H1 (cell line): ENCODE measurements at regions not wholly inside any gene's neighbourhood (a gene's known extent, or its start where the extent isn't known, plus 50 kb on each side); places are given as distances from the start of the nearest gene placed in this dataset.

Experiments used
- CTCF ChIA-PET: fragments of 300-600 bp; sonication (Branson Sonifier 250); formaldehyde crosslinking; loops from one replicate; lab custom pipeline; 2021; ENCODE audit not compliant: partially characterized antibody; lab: Charles Lee
- POLR2A ChIA-PET: fragments of 300-600 bp; sonication (Branson Sonifier 250); formaldehyde crosslinking; loops from one replicate; lab custom pipeline; 2021; ENCODE audit warnings: inconsistent platforms; ENCODE audit not compliant: partially characterized antibody; lab: Charles Lee
- DNase-seq, 2 experiments: peaks; one replicate each; pipeline versions ENCODE4 v3.0.0 to v3.0.0-alpha.2; 2010 to 2022; ENCODE audit warnings: low spot score in 2 of 2, low read depth in 1 of 2, mixed read lengths in 1 of 2
- FAIRE-seq: peaks from 2 replicates; lab custom pipeline; 2011; peaks lifted over from hg19 to GRCh38; lab: Jason Lieb, UNC
- H2AFZ ChIP-seq: 2 replicates; pipeline ENCODE4 v1.8.1; 2012; ENCODE audit warnings: low read length, inconsistent platforms
- H2AK5ac ChIP-seq: 2 replicates; pipeline ENCODE4 v1.6.1; 2013; ENCODE audit warnings: low read depth, low read length
- H2BK120ac ChIP-seq: replicated peaks from 2 replicates; pipeline ENCODE3; 2013; ENCODE audit warnings: low read depth, low read length, inconsistent platforms
- H2BK12ac ChIP-seq: 2 replicates; pipeline ENCODE4 v1.6.1; 2013; ENCODE audit warnings: low read depth, low read length
- H2BK15ac ChIP-seq: 2 replicates; pipeline ENCODE4 v1.6.1; 2013; ENCODE audit warnings: low read length
- H2BK20ac ChIP-seq: 2 replicates; pipeline ENCODE4 v1.6.1; 2013; ENCODE audit warnings: low read length
- H2BK5ac ChIP-seq: 2 replicates; pipeline ENCODE4 v1.6.1; 2013; ENCODE audit warnings: low read depth, low read length
- H3K14ac ChIP-seq: 2 replicates; pipeline ENCODE4 v1.6.1; 2013; ENCODE audit warnings: inconsistent platforms; ENCODE audit not compliant: insufficient read length
- H3K18ac ChIP-seq: 2 replicates; pipeline ENCODE4 v1.6.1; 2013; ENCODE audit warnings: low read length; ENCODE audit errors: extremely low read depth
- H3K23ac ChIP-seq: 2 replicates; pipeline ENCODE4 v1.6.1; 2013; ENCODE audit warnings: inconsistent platforms; ENCODE audit not compliant: insufficient read length
- H3K23me2 ChIP-seq: 2 replicates; pipeline ENCODE4 v1.6.1; 2013; ENCODE audit warnings: low read depth, low read length
- H3K27ac ChIP-seq: 2 replicates; pipeline ENCODE4 v1.6.1; 2011; ENCODE audit warnings: low read depth, low read length, inconsistent platforms
- H3K27me3 ChIP-seq, 4 experiments: replicated peaks in 1 of 4; 1 replicate in 1 of 4; 2 replicates in 3 of 4; pipeline versions ENCODE4 v1.6.1 to v1.8.1; 2011 to 2013; ENCODE audit warnings: low read length in 3 of 4, mild to moderate bottlenecking in 3 of 4, inconsistent platforms in 2 of 4, mixed read lengths in 2 of 4, moderate library complexity in 1 of 4; ENCODE audit not compliant: control insufficient read depth in 3 of 4, insufficient read depth in 3 of 4; ENCODE audit errors: extremely low read depth in 1 of 4
- H3K36me3 ChIP-seq, 4 experiments: 2 replicates each; pipeline versions ENCODE4 v1.6.1 to v1.8.1; 2011 to 2013; ENCODE audit warnings: mild to moderate bottlenecking in 4 of 4, low read length in 3 of 4, moderate library complexity in 2 of 4, control low read depth in 1 of 4, inconsistent platforms in 1 of 4; ENCODE audit not compliant: insufficient read depth in 4 of 4, control insufficient read depth in 2 of 4
- H3K4ac ChIP-seq: replicated peaks from 2 replicates; pipeline ENCODE3; 2013; ENCODE audit warnings: low read length, low read depth, mixed read lengths, inconsistent platforms; ENCODE audit not compliant: insufficient read length
- H3K4me1 ChIP-seq, 4 experiments: replicated peaks in 1 of 4; 1 replicate in 1 of 4; 2 replicates in 3 of 4; pipeline versions ENCODE4 v1.6.1 to v1.8.1; 2011 to 2013; ENCODE audit warnings: low read length in 3 of 4, inconsistent platforms in 2 of 4, mixed read lengths in 1 of 4; ENCODE audit not compliant: insufficient read depth in 4 of 4, control insufficient read depth in 3 of 4
- H3K4me2 ChIP-seq, 2 experiments: 2 replicates each; pipeline versions ENCODE4 v1.6.1 to v1.8.1; 2011 to 2013; ENCODE audit warnings: low read depth in 2 of 2, low read length in 2 of 2, control low read depth in 1 of 2, inconsistent platforms in 1 of 2, mild to moderate bottlenecking in 1 of 2; ENCODE audit not compliant: insufficient read depth in 1 of 2
- H3K4me3 ChIP-seq, 4 experiments: fragments of 200-600, 300-600 bp in 1 of 4; sonication (generic), shearing (Covaris generic), sonication (Bioruptor Twin) in 1 of 4; 2 replicates each; pipeline versions ENCODE4 v1.5.1 to v1.8.1; 2011 to 2016; ENCODE audit warnings: low read length in 4 of 4, low read depth in 3 of 4, control low read depth in 2 of 4, inconsistent platforms in 2 of 4, mild to moderate bottlenecking in 2 of 4, mixed read lengths in 1 of 4, moderate library complexity in 1 of 4; ENCODE audit not compliant: insufficient read depth in 2 of 4; ENCODE audit errors: extremely low read depth in 1 of 4
- H3K56ac ChIP-seq: replicated peaks from 2 replicates; pipeline ENCODE3; 2013; ENCODE audit warnings: low read depth, mild to moderate bottlenecking, mixed read lengths, low read length, inconsistent platforms; ENCODE audit not compliant: insufficient read length
- H3K79me1 ChIP-seq: 2 replicates; pipeline ENCODE4 v1.6.1; 2013; ENCODE audit warnings: low read depth, low read length, control low read depth
- H3K79me2 ChIP-seq, 2 experiments: 2 replicates each; pipeline versions ENCODE4 v1.6.1 to v1.8.1; 2012 to 2013; ENCODE audit warnings: low read length in 2 of 2, mild to moderate bottlenecking in 2 of 2, inconsistent platforms in 1 of 2; ENCODE audit not compliant: insufficient read depth in 2 of 2, control insufficient read depth in 1 of 2
- H3K9ac ChIP-seq, 4 experiments: replicated peaks in 1 of 4; 1 replicate in 1 of 4; 2 replicates in 3 of 4; pipeline versions ENCODE4 v1.6.1 to v1.8.1; 2011 to 2013; ENCODE audit warnings: low read depth in 3 of 4, low read length in 3 of 4, control low read depth in 2 of 4, mild to moderate bottlenecking in 2 of 4, moderate library complexity in 2 of 4, inconsistent platforms in 1 of 4; ENCODE audit errors: extremely low read depth in 1 of 4
- H3K9me3 ChIP-seq, 2 experiments: 2 replicates each; pipeline versions ENCODE4 v1.6.1 to v1.8.1; 2012 to 2013; ENCODE audit warnings: mild to moderate bottlenecking in 2 of 2, moderate library complexity in 2 of 2, control low read depth in 1 of 2, inconsistent platforms in 1 of 2, low read depth in 1 of 2, low read length in 1 of 2, mixed read lengths in 1 of 2; ENCODE audit not compliant: insufficient read depth in 2 of 2
- H4K20me1 ChIP-seq, 2 experiments: replicated peaks in 1 of 2; 2 replicates each; pipeline versions ENCODE3 to v1.8.1; 2011 to 2013; ENCODE audit warnings: inconsistent platforms in 2 of 2, low read length in 2 of 2, mild to moderate bottlenecking in 1 of 2; ENCODE audit not compliant: insufficient read depth in 2 of 2, control insufficient read depth in 1 of 2
- H4K5ac ChIP-seq: 2 replicates; pipeline ENCODE4 v1.6.1; 2013; ENCODE audit warnings: low read length, low read depth, mixed read lengths, inconsistent platforms; ENCODE audit not compliant: insufficient read length
- H4K8ac ChIP-seq: 2 replicates; pipeline ENCODE4 v1.8.0; 2013; ENCODE audit warnings: mild to moderate bottlenecking, moderate library complexity, low read length, inconsistent platforms; ENCODE audit not compliant: insufficient read depth; ENCODE audit errors: extremely low read depth
- H4K91ac ChIP-seq: replicated peaks from 2 replicates; pipeline ENCODE3; 2013; ENCODE audit warnings: low read length, mixed read lengths, inconsistent platforms; ENCODE audit not compliant: insufficient read length
- CTBP2 ChIP-seq: IDR thresholded peaks from 2 replicates; pipeline ENCODE4 v1.7.0; 2011; ENCODE audit warnings: borderline replicate concordance, mild to moderate bottlenecking, moderate library complexity, mixed read lengths, low read length; ENCODE audit not compliant: insufficient read depth, insufficient read length
- WGBS, 2 experiments: shearing (Covaris generic) in 1 of 2; methylation state at CpG; one replicate each; pipeline versions ENCODE4 v1.1.6 to v1.1.7; 2013 to 2015; ENCODE audit warnings: low lambda C conversion rate in 2 of 2, mixed read lengths in 2 of 2, inconsistent platforms in 1 of 2, low coverage in 1 of 2, missing lambda C conversion rate in 1 of 2; ENCODE audit not compliant: insufficient replicate concordance in 2 of 2, insufficient coverage in 1 of 2, insufficient read length in 1 of 2; ENCODE audit errors: extremely low coverage in 1 of 2, missing lambda C conversion rate in 1 of 2; 5-methylcytosine and 5-hydroxymethylcytosine counted together

- Histone ChIP-seq H4K8ac (no peak overlapping the region), H4K20me1 (no peaks in the 10 kb centered on the region), H3K14ac (no peak overlapping the region), H3K9ac (no peak overlapping the region), H3K9me3 (no peaks in the 10 kb centered on the region), H3K18ac (no peak overlapping the region), H3K23me2 (no peaks in the 10 kb centered on the region), H3K79me1 (no peaks in the 10 kb centered on the region), H2AK5ac (no peak overlapping the region), H2BK12ac (no peak overlapping the region), H2BK15ac (no peak overlapping the region), H3K27me3 (no peaks in the 10 kb centered on the region), H3K4me1 (no peaks in the 10 kb centered on the region; a peak in 1 of 7 replicates), H4K5ac (no peak overlapping the region), H2AFZ (no peak overlapping the region), H4K91ac (no peak overlapping the region)
- CTCF ChIA-PET = no interaction called here
- 69% methylated on average over 3 of the region's 3 CpGs; no CpG with 5 or more reads in 1 of the 2 experiments for WGBS, 2 experiments
- DNase-seq = no peak
- POLR2A ChIA-PET = no interaction called here
- no peak for TF ChIP-seq CTBP2
- TF ChIP-seq, all 59 proteins: peak for 0
- H3K36me3 ChIP-seq = no peaks in the 10 kb centered on the region
- H3K79me2 ChIP-seq = no peaks in the 10 kb centered on the region
- H3K27ac ChIP-seq = no peak overlapping the region
- no peak overlapping the region for H3K4me2 ChIP-seq
- H2BK120ac ChIP-seq = no peak overlapping the region
- no peak overlapping the region for H3K4ac ChIP-seq
- H3K56ac ChIP-seq = no peak overlapping the region
- no peak overlapping the region for H3K23ac ChIP-seq
- no peak overlapping the region for H3K4me3 ChIP-seq
- FAIRE-seq = no peak
- no peak overlapping the region for H2BK20ac ChIP-seq
- no peak overlapping the region for H2BK5ac ChIP-seq
Observed at GRCh38 chr10:2054728-2055127, 317.4 kb upstream of the ADARB2 start.
